GM23248 (cell line): ENCODE measurements at regions not wholly inside any gene's neighbourhood (a gene's known extent, or its start where the extent isn't known, plus 50 kb on each side); places are given as distances from the start of the nearest gene placed in this dataset.
A peak's percentile ranks its signal among the peaks of the same experiment; 100 is the strongest.

Experiments used
- DNase-seq: peaks from one replicate; pipeline ENCODE4 v3.0.0-alpha.2; 2015
- H2AFZ ChIP-seq: fragments of 200-600 bp; sonication (generic); 2 replicates; pipeline ENCODE4 v1.6.1; 2016; ENCODE audit warnings: antibody characterized with exemption
- H3F3A ChIP-seq: fragments of 200-600 bp; sonication (generic); 2 replicates; pipeline ENCODE4 v1.6.1; 2016; ENCODE audit warnings: mild to moderate bottlenecking, antibody characterized with exemption, mixed run types; ENCODE audit not compliant: insufficient read depth
- H3K27ac ChIP-seq: fragments of 200-600 bp; sonication (generic); 2 replicates; pipeline ENCODE4 v1.5.1; 2016; ENCODE audit warnings: mild to moderate bottlenecking
- H3K27me3 ChIP-seq: fragments of 200-600 bp; sonication (generic); replicated peaks from 2 replicates; pipeline ENCODE4 v1.6.1; 2016; ENCODE audit warnings: mild to moderate bottlenecking; ENCODE audit not compliant: insufficient read depth
- H3K36me3 ChIP-seq: fragments of 200-600 bp; sonication (generic); 2 replicates; pipeline ENCODE4 v1.6.1; 2016; ENCODE audit warnings: low read depth, mild to moderate bottlenecking
- H3K4me1 ChIP-seq: fragments of 200-600 bp; sonication (generic); 2 replicates; pipeline ENCODE4 v1.6.1; 2016; ENCODE audit warnings: mild to moderate bottlenecking; ENCODE audit not compliant: insufficient read depth
- H3K4me2 ChIP-seq: fragments of 200-600 bp; sonication (generic); one replicate; pipeline ENCODE4 v1.6.1; 2016; ENCODE audit warnings: mild to moderate bottlenecking; ENCODE audit not compliant: unreplicated experiment
- H3K4me3 ChIP-seq: fragments of 200-600 bp; sonication (generic); 2 replicates; pipeline ENCODE4 v1.5.1; 2016; ENCODE audit warnings: mild to moderate bottlenecking
- H3K79me2 ChIP-seq: fragments of 200-600 bp; sonication (generic); 2 replicates; pipeline ENCODE4 v1.6.1; 2016; ENCODE audit warnings: mild to moderate bottlenecking; ENCODE audit not compliant: insufficient read depth
- H3K9ac ChIP-seq: fragments of 200-600 bp; sonication (generic); 2 replicates; pipeline ENCODE4 v1.6.1; 2016; ENCODE audit warnings: mild to moderate bottlenecking
- H3K9me2 ChIP-seq: fragments of 200-600 bp; sonication (generic); 2 replicates; pipeline ENCODE4 v1.6.1; 2016; ENCODE audit warnings: mixed run types, mild to moderate bottlenecking, moderate library complexity; ENCODE audit not compliant: insufficient read depth
- H3K9me3 ChIP-seq: fragments of 200-600 bp; sonication (generic); one replicate; pipeline ENCODE4 v1.6.1; 2017; ENCODE audit warnings: low read depth
- H4K20me1 ChIP-seq: fragments of 200-600 bp; sonication (generic); 2 replicates; pipeline ENCODE4 v1.6.0; 2016; ENCODE audit not compliant: insufficient read depth
- EZH2 ChIP-seq: fragments of 200-600 bp; sonication (generic); IDR thresholded peaks from 2 replicates; pipeline ENCODE4 v1.6.1; 2018; ENCODE audit warnings: antibody characterized with exemption, mild to moderate bottlenecking; ENCODE audit not compliant: insufficient read depth, poor library complexity, severe bottlenecking
- EZH2phosphoT487 ChIP-seq: fragments of 200-600 bp; sonication (generic); IDR thresholded peaks from 2 replicates; pipeline ENCODE4 v1.6.1; 2018; ENCODE audit warnings: antibody characterized with exemption, moderate library complexity, mild to moderate bottlenecking, low read depth; ENCODE audit not compliant: insufficient read depth
- WGBS, 2 experiments: methylation state at CpG; one replicate each; pipeline ENCODE4 v1.1.6; 2015 to 2017; ENCODE audit warnings: low lambda C conversion rate in 2 of 2, low coverage in 1 of 2; ENCODE audit errors: missing lambda C conversion rate in 2 of 2; 5-methylcytosine and 5-hydroxymethylcytosine counted together
- in situ Hi-C: fragments of 300-500 bp; cut with MboI; formaldehyde crosslinking; loops from 2 replicates; pipeline ENCODE4 v1.15.0; 2020

DNA sequence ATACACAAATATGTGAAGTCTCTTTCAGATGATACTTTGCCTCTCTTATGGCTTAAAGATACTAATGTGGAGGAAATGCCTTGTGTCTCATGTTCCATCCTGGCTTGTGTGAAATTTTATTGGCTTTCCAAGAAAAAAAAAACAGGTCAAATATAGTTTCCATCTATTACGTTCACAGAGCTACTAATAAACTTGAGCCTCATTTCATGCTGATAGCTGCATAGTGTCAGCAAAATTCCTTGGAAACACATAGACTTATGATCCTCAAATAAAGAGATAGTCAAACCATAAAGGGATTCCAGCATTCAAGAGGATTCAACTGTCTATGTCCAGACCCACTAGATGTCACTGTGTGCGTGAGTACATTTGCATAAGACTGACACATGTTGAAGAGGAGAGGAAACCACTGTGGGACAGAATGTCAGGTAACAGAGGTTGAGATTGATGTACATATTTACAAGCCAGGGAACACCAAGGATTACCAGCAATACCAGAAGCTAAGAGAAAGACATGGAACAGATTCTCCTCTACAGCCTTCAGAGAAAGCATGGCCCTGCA is 266.6 kb downstream of the COL12A1 start:
- Histone ChIP-seq H3K9me3 (no peaks in the 10 kb centered on the region), H3K27me3 (no peaks in the 10 kb centered on the region), H4K20me1 (no peaks in the 10 kb centered on the region), H3K4me3 (no peak overlapping the region), H3K4me2 (no peak overlapping the region), H3K36me3 (no peaks in the 10 kb centered on the region), H3F3A (peaks cover 18% of the 10 kb centered on the region; the same call in 1 of the 2 replicates), H3K79me2 (no peaks in the 10 kb centered on the region), H3K9ac (no peak overlapping the region), H2AFZ (0 out of 2 replicates have a peak overlapping the region, but pooled peaks have one; percentile 16), H3K9me2 (peaks cover 6% of the 10 kb centered on the region; the same call in 1 of the 2 replicates), H3K4me1 (peaks cover 42% of the 10 kb centered on the region), H3K27ac (no peak overlapping the region)
- 82 to 85% methylated on average over 2 of the region's 2 CpGs for WGBS, 2 experiments
- no peak for TF ChIP-seq EZH2
- TF ChIP-seq EZH2phosphoT487: no peak
- DNase-seq: no peak
- in situ Hi-C loops: no loop called here

DNA sequence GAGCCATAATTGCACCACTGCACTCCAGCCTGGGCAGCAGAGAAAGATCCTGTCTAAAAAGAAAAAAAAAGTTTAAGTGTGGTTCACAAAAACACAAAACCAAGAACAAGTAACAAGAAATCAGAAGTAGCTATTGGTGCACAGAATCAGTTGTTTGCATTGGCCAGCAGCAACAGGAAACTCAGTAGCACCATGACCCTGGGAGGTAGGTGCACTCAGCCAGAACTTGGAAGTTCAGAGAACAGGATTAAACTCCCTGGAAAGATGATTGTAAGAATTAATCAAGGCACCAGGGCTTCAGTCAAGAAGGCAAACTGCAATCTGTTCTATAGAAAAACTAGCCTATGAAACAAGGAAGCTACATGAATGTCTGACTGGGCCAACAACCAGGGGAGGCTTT is 267.9 kb downstream of the COL12A1 start:
- Histone ChIP-seq H3K9me3 (no peaks in the 10 kb centered on the region), H2AFZ (no peak overlapping the region), H3K9me2 (peaks cover 6% of the 10 kb centered on the region; the same call in 1 of the 2 replicates), H3K4me2 (no peak overlapping the region), H3K4me3 (no peak overlapping the region), H3K79me2 (no peaks in the 10 kb centered on the region), H3F3A (peaks cover 18% of the 10 kb centered on the region; the same call in 1 of the 2 replicates), H3K36me3 (no peaks in the 10 kb centered on the region), H4K20me1 (no peaks in the 10 kb centered on the region), H3K4me1 (peaks cover 52% of the 10 kb centered on the region), H3K27ac (no peak overlapping the region), H3K27me3 (no peaks in the 10 kb centered on the region), H3K9ac (no peak overlapping the region)
- DNase-seq: no peak
- TF ChIP-seq EZH2phosphoT487 (no peak), EZH2 (no peak)
- in situ Hi-C loops: no loop called here

DNA sequence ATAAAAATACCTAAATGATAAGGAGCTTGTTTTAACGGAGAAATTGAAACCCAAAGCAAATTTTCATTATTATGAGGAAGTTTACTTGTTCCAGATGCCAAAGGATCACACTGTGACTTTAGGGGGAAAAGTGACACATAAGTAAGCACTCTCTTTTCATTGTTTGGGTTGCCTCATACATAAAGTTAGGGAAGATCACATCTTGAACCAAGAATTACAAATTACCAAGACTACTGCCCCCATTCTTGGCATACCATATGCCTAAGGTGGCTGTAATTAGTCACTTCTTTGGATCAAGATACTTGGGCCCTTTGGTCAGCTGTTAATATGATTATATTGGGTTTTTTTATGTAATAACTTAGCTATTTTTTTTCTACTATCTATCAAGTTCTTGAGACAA is 269.0 kb downstream of the COL12A1 start:
- Histone ChIP-seq H4K20me1 (no peaks in the 10 kb centered on the region), H3K9me2 (peaks cover 6% of the 10 kb centered on the region; the same call in 1 of the 2 replicates), H3K27me3 (no peaks in the 10 kb centered on the region), H3K9me3 (no peaks in the 10 kb centered on the region), H3K36me3 (no peaks in the 10 kb centered on the region), H3K4me1 (peaks cover 53% of the 10 kb centered on the region), H3K4me3 (peak overlapping the region; percentile 13; the same call in 1 of the 2 replicates), H3K4me2 (peak overlapping the region; percentile 36), H3K9ac (no peak overlapping the region), H3K79me2 (no peaks in the 10 kb centered on the region), H3F3A (peaks cover 28% of the 10 kb centered on the region; the same call in 1 of the 2 replicates), H3K27ac (peak overlapping the region; percentile 38), H2AFZ (no peak overlapping the region)
- in situ Hi-C loops: no loop called here
- peak; percentile 82 for DNase-seq
- 21 to 34% methylated on average over 1 of the region's 1 CpG for WGBS, 2 experiments
- TF ChIP-seq EZH2phosphoT487 (no peak), EZH2 (no peak)

DNA sequence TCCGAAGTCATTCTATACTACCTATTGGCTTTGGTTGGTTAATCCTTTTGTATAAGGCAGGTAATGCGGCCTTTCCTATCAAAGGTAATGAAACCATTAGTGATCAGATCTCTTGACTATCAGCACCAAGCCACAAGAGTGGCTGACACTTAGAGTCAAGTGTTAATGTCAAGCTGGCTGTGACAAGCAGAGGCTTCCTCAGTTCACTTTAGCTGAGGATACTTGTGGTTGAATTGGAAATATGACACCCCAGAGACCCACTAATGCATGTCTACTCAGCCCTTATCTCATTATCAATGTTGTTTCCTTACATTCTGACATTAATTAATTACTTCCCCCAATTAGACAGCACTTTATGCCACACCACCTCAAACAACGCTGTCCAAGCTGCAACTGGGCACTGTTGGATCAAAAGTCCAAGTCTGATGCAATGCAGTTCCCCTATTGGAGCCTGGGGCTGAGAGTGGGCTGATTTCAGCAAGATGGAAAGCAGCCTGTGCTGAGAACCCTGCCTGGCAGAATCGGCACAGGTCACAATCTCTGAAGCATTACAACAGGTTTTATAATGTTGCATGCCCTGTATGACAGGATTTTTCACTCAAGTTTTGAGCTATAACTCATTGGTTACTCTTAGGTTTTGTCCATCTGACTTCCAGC is 273.5 kb downstream of the COL12A1 start:
- Histone ChIP-seq H3K9ac (no peak overlapping the region), H3K36me3 (no peaks in the 10 kb centered on the region), H3K27me3 (no peaks in the 10 kb centered on the region), H3K9me3 (no peaks in the 10 kb centered on the region), H3K4me3 (no peak overlapping the region), H3K4me2 (peak overlapping the region; percentile 55), H2AFZ (no peak overlapping the region; the same call in 1 of the 2 replicates), H3K4me1 (peaks cover 53% of the 10 kb centered on the region), H3K9me2 (peaks cover 6% of the 10 kb centered on the region; the same call in 1 of the 2 replicates), H3K79me2 (no peaks in the 10 kb centered on the region), H4K20me1 (no peaks in the 10 kb centered on the region), H3F3A (peaks cover 43% of the 10 kb centered on the region; the same call in 1 of the 2 replicates), H3K27ac (peak overlapping the region; percentile 33)
- WGBS, 2 experiments: 96 to 98% methylated on average over 4 of the region's 4 CpGs
- no peak for TF ChIP-seq EZH2
- peak; percentile 10 for DNase-seq
- in situ Hi-C loops: no loop called here
